ENCODE measurements at regions not wholly inside any gene's neighbourhood (a gene's known extent, or its start where the extent isn't known, plus 50 kb on each side); places are given as distances from the start of the nearest gene placed in this dataset.
"Not testable (repeated sequence)": the region's sequence is repeated elsewhere in the genome, so short reads cannot be mapped to it uniquely, and the experiment has no call there.

- peak; percentile 0 for DNase-seq
These were observed 231.4 kb downstream of the LRRN1 start for GRCh38 chr3:4030624-4031023.

GRCh38 chr3:4033296-4033695 is 234.1 kb downstream of the LRRN1 start:
- DNase-seq: no peak

- peak; percentile 1 for DNase-seq
These were observed 236.8 kb downstream of the LRRN1 start for GRCh38 chr3:4036046-4036445.

- no peak for DNase-seq
These were observed 239.1 kb downstream of the LRRN1 start for GRCh38 chr3:4038351-4038750.

- no peak for DNase-seq
These were observed 242.8 kb downstream of the LRRN1 start for GRCh38 chr3:4042070-4042469.

- no peak for DNase-seq
These were observed 243.6 kb downstream of the LRRN1 start for GRCh38 chr3:4042869-4043268.

GRCh38 chr3:4043867-4044575 is 244.8 kb downstream of the LRRN1 start:
- no peak for DNase-seq

- DNase-seq: no peak
These were observed 245.4 kb downstream of the LRRN1 start for GRCh38 chr3:4044619-4045018.

GRCh38 chr3:4045756-4046155 is 246.5 kb downstream of the LRRN1 start:
- DNase-seq: no peak

- DNase-seq: no peak
These were observed 248.1 kb downstream of the LRRN1 start for GRCh38 chr3:4047366-4047765.

- DNase-seq: no peak
These were observed 250.5 kb upstream of the SETMAR start for GRCh38 chr3:4052706-4053105.

GRCh38 chr3:4053975-4054374 is 249.2 kb upstream of the SETMAR start:
- no peak for DNase-seq

- no peak for DNase-seq
These were observed 243.1 kb upstream of the SETMAR start for GRCh38 chr3:4060064-4060463.

- DNase-seq: no peak
These were observed 242.6 kb upstream of the SETMAR start for GRCh38 chr3:4060603-4061002.

GRCh38 chr3:4061195-4061594 is 242.0 kb upstream of the SETMAR start:
- DNase-seq: no peak

- no peak for DNase-seq
These were observed 241.3 kb upstream of the SETMAR start for GRCh38 chr3:4061783-4062360.

- DNase-seq: no peak
These were observed 240.5 kb upstream of the SETMAR start for GRCh38 chr3:4062621-4063020.

GRCh38 chr3:4063916-4064574 is 239.1 kb upstream of the SETMAR start:
- DNase-seq: no peak

GRCh38 chr3:4065085-4065484 is 238.1 kb upstream of the SETMAR start:
- no peak for DNase-seq

GRCh38 chr3:4065554-4065953 is 237.6 kb upstream of the SETMAR start:
- DNase-seq: no peak

GRCh38 chr3:4067893-4068292 is 235.3 kb upstream of the SETMAR start:
- DNase-seq: no peak

- no peak for DNase-seq
These were observed 233.4 kb upstream of the SETMAR start for GRCh38 chr3:4069796-4070195.

GRCh38 chr3:4071481-4072184 is 231.5 kb upstream of the SETMAR start:
- no peak for DNase-seq

GRCh38 chr3:4077278-4077677 is 225.9 kb upstream of the SETMAR start:
- not testable (repeated sequence) for DNase-seq
